ENCODE measurements at regions not wholly inside any gene's neighbourhood (a gene's known extent, or its start where the extent isn't known, plus 50 kb on each side); places are given as distances from the start of the nearest gene placed in this dataset.

DNA sequence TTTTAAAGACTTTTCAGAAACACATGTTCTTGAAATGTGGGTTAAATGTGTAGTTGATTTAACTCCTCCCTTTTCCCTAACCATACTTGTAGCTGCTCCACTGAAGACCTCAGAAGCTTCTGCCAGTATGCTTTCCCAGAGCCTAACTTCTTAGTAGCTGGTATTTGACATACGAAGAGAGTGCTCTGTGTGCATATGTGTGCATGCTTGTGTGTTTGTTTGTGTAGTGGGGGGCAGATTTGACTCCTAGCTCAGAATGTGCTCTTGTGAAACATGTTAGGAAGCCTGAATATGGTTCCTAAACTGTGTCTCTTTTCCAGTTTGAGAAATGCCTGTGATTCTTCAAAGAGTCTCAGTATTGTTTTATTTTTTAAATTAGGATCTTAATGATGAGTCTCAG is 420.4 kb downstream of the PCNX1 start:
- ATAC-seq (no peak), FAIRE-seq (no peak), DNase-seq (ENCODE audit: extremely low read depth in 1 of 4, low spot score in 3 of 4) (no peak)
- no peak overlapping the region for H3K4me3 ChIP-seq
- BruUV-seq (replicated peaks), result no TSS peak
- H3K27me3 ChIP-seq (ENCODE audit: control insufficient read depth in 2 of 2, insufficient read depth in 2 of 2, low read length in 2 of 2), result no peaks in the 10 kb centered on the region
- H3K4me1 ChIP-seq (replicated peaks in 1 of 2; ENCODE audit: control insufficient read depth in 2 of 2, insufficient read depth in 2 of 2, low read length in 2 of 2), result peaks cover 0 to 13% of the 10 kb centered on the region in 2 experiments; a peak in 4 of 5 replicates
- H3K36me3 ChIP-seq (ENCODE audit: control insufficient read depth, insufficient read depth, low read length), result no peaks in the 10 kb centered on the region
- H3K9me3 ChIP-seq (replicated peaks; ENCODE audit: control insufficient read depth, insufficient read depth, low read depth, low read length), result no peaks in the 10 kb centered on the region
- H4K20me1 ChIP-seq (replicated peaks; ENCODE audit: control insufficient read depth, insufficient read depth, low read length), result no peaks in the 10 kb centered on the region; the same call in 1 of the 2 replicates
- TF ChIP-seq BRCA1 (IDR thresholded peaks at IDR 0.05) (no peak), BRCA1 (CRISPR knock-in tag; IDR thresholded peaks at IDR 0.05) (no peak), GABPA (tag; conservative IDR thresholded peaks at IDR 0.05; ENCODE audit: low read depth) (no peak)
- TF ChIP-seq, protein P1, sequence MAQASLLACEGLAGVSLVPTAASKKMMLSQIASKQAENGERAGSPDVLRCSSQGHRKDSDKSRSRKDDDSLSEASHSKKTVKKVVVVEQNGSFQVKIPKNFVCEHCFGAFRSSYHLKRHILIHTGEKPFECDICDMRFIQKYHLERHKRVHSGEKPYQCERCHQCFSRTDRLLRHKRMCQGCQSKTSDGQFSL (CRISPR knock-in tag; IDR thresholded peaks at IDR 0.05), result no peak
- TF ChIP-seq, protein P1 (tag; IDR thresholded peaks at IDR 0.05), result no peak
- H3K27ac ChIP-seq (ENCODE audit: extremely low read depth, low read depth, low read length), result no peak overlapping the region
- ChIA-PET CTCF (ENCODE audit: low intra/inter-chr PET ratio) (interaction anchor here (0.6 to 0.7 kb wide), 2 partner anchors 127 to 344 kb away, joined by 3 read pairs; no protein-coding TSS in a partner anchor), POLR2A (interaction anchor here (0.6 to 1.3 kb wide), 5 partner anchors 8 to 65 kb away, joined by 3 to 5 read pairs (median 3); no protein-coding TSS in a partner anchor)
- H3K4me2 ChIP-seq (ENCODE audit: insufficient read depth, low read length), result no peak overlapping the region
- H3K9ac ChIP-seq (ENCODE audit: insufficient read depth in 1 of 2, low read depth in 2 of 2, low read length in 2 of 2), result no peak overlapping the region
- H2AFZ ChIP-seq (ENCODE audit: low read depth, low read length), result no peak overlapping the region
- intact Hi-C loops (cut with micrococcal nuclease), result loop anchor here (10.0 kb wide), 1 partner anchor 157 kb away; no protein-coding TSS in a partner anchor
- H3K9me1 ChIP-seq (ENCODE audit: control insufficient read depth, insufficient read depth, low read length), result no peaks in the 10 kb centered on the region
- in situ Hi-C loops (cut with MboI), result no loop called here
- 63% methylated on average over 1 of the region's 1 CpG for whole genome bisulfite sequencing (ENCODE audit: insufficient coverage, low coverage, missing lambda C conversion rate)
- peaks cover 15% of the 10 kb centered on the region; the same call in 2 of the 3 replicates for H3K79me2 ChIP-seq (ENCODE audit: control insufficient read depth, insufficient read depth, low read length)

Data from K562 (cell line).